ENCODE measurements at regions not wholly inside any gene's neighbourhood (a gene's known extent, or its start where the extent isn't known, plus 50 kb on each side); places are given as distances from the start of the nearest gene placed in this dataset.
"Not testable (repeated sequence)": the region's sequence is repeated elsewhere in the genome, so short reads cannot be mapped to it uniquely, and the experiment has no call there.

DNA sequence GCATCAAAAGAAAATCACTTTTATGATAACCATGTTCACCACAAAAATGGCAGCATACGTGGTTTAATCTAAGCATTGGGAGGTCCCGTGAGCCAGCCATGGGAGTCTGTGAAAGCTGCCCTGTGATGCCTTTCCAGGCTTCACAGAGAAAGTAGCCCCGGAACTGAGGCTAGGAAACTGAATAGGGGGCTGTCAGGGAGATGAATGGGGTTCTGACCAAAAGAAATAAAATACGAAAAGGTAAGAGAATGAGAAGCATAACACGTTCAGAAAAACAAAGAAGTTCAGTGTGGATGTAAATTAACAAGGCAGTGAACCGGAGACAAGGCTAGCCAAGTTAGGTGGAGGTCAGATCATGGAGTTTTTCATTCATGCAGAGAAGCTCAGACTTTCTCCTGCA lies 118.9 kb downstream of the ANXA2 start:
- TF ChIP-seq, protein P1, sequence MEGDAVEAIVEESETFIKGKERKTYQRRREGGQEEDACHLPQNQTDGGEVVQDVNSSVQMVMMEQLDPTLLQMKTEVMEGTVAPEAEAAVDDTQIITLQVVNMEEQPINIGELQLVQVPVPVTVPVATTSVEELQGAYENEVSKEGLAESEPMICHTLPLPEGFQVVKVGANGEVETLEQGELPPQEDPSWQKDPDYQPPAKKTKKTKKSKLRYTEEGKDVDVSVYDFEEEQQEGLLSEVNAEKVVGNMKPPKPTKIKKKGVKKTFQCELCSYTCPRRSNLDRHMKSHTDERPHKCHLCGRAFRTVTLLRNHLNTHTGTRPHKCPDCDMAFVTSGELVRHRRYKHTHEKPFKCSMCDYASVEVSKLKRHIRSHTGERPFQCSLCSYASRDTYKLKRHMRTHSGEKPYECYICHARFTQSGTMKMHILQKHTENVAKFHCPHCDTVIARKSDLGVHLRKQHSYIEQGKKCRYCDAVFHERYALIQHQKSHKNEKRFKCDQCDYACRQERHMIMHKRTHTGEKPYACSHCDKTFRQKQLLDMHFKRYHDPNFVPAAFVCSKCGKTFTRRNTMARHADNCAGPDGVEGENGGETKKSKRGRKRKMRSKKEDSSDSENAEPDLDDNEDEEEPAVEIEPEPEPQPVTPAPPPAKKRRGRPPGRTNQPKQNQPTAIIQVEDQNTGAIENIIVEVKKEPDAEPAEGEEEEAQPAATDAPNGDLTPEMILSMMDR (IDR thresholded peaks at IDR 0.05; ENCODE audit: insufficient read depth, low read depth, low read length): no peak
- no peak for DNase-seq (ENCODE audit: low read depth)
- no peak overlapping the region for H3K4me3 ChIP-seq (ENCODE audit: low read depth, low read length)

DNA sequence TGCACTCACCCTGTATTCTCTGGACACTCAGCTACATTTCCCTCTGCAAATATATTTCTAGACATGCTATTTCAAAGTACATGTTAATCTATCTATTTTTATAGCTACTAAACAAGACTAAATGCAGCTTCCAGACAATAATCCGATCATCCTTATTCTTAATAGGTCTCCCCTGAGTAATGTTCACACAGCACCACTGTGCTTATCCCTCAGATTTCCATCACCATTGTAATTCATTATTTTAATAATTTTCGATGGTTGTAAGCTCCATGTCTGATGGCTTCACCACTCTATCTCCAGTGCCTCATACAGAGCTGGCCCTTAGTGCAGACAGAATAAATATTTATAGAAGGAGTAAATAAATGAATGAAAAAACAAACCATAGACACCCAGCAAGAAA lies 117.5 kb downstream of the ANXA2 start:
- TF ChIP-seq, protein P1 (IDR thresholded peaks at IDR 0.05; ENCODE audit: insufficient read depth, low read depth, low read length): no peak
- no peak overlapping the region for H3K4me3 ChIP-seq (ENCODE audit: low read depth, low read length)
- no peak for DNase-seq (ENCODE audit: low read depth)

DNA sequence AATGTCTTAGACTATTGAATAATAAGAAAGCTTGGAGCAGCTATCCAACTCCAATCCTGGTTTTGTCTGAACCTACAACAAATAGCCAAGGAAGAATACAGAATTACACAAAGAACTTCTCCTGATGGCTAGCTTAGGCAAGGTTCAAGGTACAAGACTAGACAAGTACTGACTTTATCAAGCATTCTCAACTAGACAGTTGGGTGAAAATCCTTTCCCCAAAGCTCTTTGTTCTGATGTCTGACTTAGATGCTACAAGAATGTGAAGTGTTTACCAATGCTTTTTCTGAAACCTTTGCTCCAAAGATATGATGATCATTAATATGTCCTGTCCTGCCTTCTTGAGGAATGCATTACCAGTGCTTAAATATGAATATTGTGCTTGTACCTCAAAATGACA lies 113.8 kb downstream of the ANXA2 start:
- TF ChIP-seq, protein P1 (IDR thresholded peaks at IDR 0.05; ENCODE audit: insufficient read depth, low read depth, low read length): no peak
- H3K4me3 ChIP-seq (ENCODE audit: low read depth, low read length): no peak overlapping the region
- DNase-seq (ENCODE audit: low read depth): no peak

DNA sequence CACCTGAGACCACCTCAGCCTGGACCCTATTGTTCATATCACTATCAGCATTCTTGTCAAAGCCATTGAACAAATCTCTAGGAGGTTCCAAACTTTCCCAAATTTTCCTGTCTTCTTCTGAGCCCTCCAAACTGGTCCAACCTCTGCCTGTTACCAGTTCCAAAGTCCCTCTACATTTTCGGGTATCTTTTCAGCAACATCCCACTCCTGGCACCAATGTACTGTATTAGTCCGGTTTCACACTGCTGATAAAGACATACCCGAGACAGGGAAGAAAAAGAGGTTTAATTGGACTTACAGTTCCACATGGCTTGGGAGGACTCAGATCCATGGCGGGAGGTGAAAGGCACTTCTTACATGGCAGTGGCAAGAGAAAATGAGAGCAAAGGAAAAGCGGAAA lies 101.9 kb downstream of the ANXA2 start:
- not testable (repeated sequence) for H3K4me3 ChIP-seq (ENCODE audit: low read depth, low read length); DNase-seq (ENCODE audit: low read depth)

DNA sequence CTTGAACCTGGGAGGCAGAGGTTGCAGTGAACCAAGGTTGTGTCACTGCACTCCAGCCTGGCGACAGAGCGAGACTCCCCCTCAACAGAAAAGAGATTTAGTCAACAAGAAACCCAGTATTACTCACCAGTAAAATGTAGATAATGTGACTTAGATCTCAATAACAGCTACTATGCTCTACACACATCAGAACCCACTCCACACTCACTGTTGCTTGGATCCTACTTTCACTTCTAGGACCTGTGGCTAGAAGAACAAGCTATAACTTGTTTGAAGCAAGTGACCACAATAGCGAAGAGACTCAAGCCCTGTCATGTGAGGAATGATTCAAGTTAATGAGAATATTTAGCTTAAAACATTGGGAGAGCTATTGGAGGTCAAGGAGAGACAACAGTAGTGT lies 100.7 kb downstream of the ANXA2 start:
- no peak for DNase-seq (ENCODE audit: low read depth)
- no peak overlapping the region for H3K4me3 ChIP-seq (ENCODE audit: low read depth, low read length)
- TF ChIP-seq, protein P1 (IDR thresholded peaks at IDR 0.05; ENCODE audit: insufficient read depth, low read depth, low read length): no peak

Measured in fibroblast of villous mesenchyme (primary cell).